B cell (primary cell): ENCODE measurements at regions not wholly inside any gene's neighbourhood (a gene's known extent, or its start where the extent isn't known, plus 50 kb on each side); places are given as distances from the start of the nearest gene placed in this dataset.
"Not testable (repeated sequence)": the region's sequence is repeated elsewhere in the genome, so short reads cannot be mapped to it uniquely, and the experiment has no call there.

Source experiments
- ATAC-seq: fragments of 200-7000 bp; cut with Tn5 transposase; one replicate; pipeline ENCODE4 v1.10.0; 2021; ENCODE audit warnings: low read depth, mild to moderate bottlenecking, moderate number of reproducible peaks, moderate library complexity
- CTCF ChIA-PET: fragments of 350-600 bp; sonication (Branson Sonifier 250); formaldehyde crosslinking; loops from one replicate; lab custom pipeline; 2021; ENCODE audit warnings: antibody characterized with exemption, inconsistent platforms; lab: Charles Lee
- POLR2A ChIA-PET: fragments of 350-600 bp; sonication (Branson Sonifier 250); formaldehyde crosslinking; loops from one replicate; lab custom pipeline; 2021; ENCODE audit warnings: antibody characterized with exemption; lab: Charles Lee
- DNase-seq: peaks from one replicate; pipeline ENCODE4 v3.0.0; 2013
- H2AFZ ChIP-seq: 2 replicates; pipeline ENCODE4 v1.6.1; 2012; ENCODE audit warnings: mild to moderate bottlenecking, low read depth, low read length; ENCODE audit not compliant: insufficient read depth, poor library complexity, severe bottlenecking
- H3K27ac ChIP-seq, 2 donors: 1 replicate in 1 of 2; 2 replicates in 1 of 2; pipeline ENCODE4 v1.5.1; 2012 to 2013; ENCODE audit warnings: low read length in 2 of 2, mild to moderate bottlenecking in 2 of 2, moderate library complexity in 1 of 2
- H3K27me3 ChIP-seq, 4 experiments: fragments of 200-600 bp in 1 of 4; sonication (generic) in 1 of 4; replicated peaks in 1 of 4; 1 replicate in 2 of 4; 2 replicates in 2 of 4; pipeline versions ENCODE4 v1.6.1 to v1.7.0; 2013 to 2016; ENCODE audit warnings: low read length in 3 of 4, mild to moderate bottlenecking in 2 of 4, mixed read lengths in 1 of 4, moderate library complexity in 1 of 4; ENCODE audit not compliant: insufficient read depth in 4 of 4, control insufficient read depth in 3 of 4; ENCODE audit errors: control extremely low read depth in 1 of 4
- H3K36me3 ChIP-seq, 2 experiments: replicated peaks in 1 of 2; 1 replicate in 1 of 2; 2 replicates in 1 of 2; pipeline versions ENCODE4 v1.6.1 to v1.7.1; 2013; ENCODE audit warnings: low read length in 1 of 2; ENCODE audit not compliant: insufficient read depth in 2 of 2, control insufficient read depth in 1 of 2; ENCODE audit errors: control extremely low read depth in 1 of 2, extremely low read depth in 1 of 2
- H3K4me1 ChIP-seq, 2 donors: fragments of 200-600 bp in 1 of 2; sonication (generic) in 1 of 2; 1 replicate in 1 of 2; 2 replicates in 1 of 2; pipeline versions ENCODE4 v1.5.1 to v1.6.1; 2013 to 2017; ENCODE audit warnings: low read length in 2 of 2; ENCODE audit not compliant: control insufficient read depth in 2 of 2, insufficient read depth in 2 of 2
- H3K4me2 ChIP-seq: replicated peaks from 2 replicates; pipeline ENCODE3; 2012; ENCODE audit warnings: mild to moderate bottlenecking, low read depth, low read length; ENCODE audit not compliant: poor library complexity, severe bottlenecking
- H3K4me3 ChIP-seq, 5 experiments: fragments of 200-600 bp in 1 of 5; sonication (generic) in 1 of 5; 1 replicate in 3 of 5; 2 replicates in 2 of 5; pipeline versions ENCODE4 v1.5.1 to v1.7.0; 2011 to 2016; ENCODE audit warnings: low read length in 4 of 5, mild to moderate bottlenecking in 4 of 5, low read depth in 2 of 5, control low read depth in 1 of 5, moderate library complexity in 1 of 5; ENCODE audit not compliant: insufficient read depth in 1 of 5; ENCODE audit errors: control extremely low read depth in 1 of 5, extremely low read depth in 1 of 5
- H3K79me2 ChIP-seq: fragments of 200-600 bp; sonication (generic); one replicate; pipeline ENCODE4 v1.6.0; 2016; ENCODE audit warnings: low read length; ENCODE audit not compliant: control insufficient read depth, insufficient read depth
- H3K9ac ChIP-seq: fragments of 200-600 bp; sonication (generic); 2 replicates; pipeline ENCODE4 v1.6.1; 2017; ENCODE audit warnings: mild to moderate bottlenecking, low read length, moderate library complexity
- H3K9me3 ChIP-seq, 3 donors: one replicate each; pipeline versions ENCODE4 v1.6.1 to v1.7.1; 2013; ENCODE audit warnings: low read length in 2 of 3; ENCODE audit not compliant: control insufficient read depth in 2 of 3, insufficient read depth in 1 of 3; ENCODE audit errors: control extremely low read depth in 1 of 3
- H4K20me1 ChIP-seq: 2 replicates; pipeline ENCODE4 v1.6.0; 2012; ENCODE audit warnings: mild to moderate bottlenecking, low read length; ENCODE audit not compliant: insufficient read depth, control insufficient read depth, poor library complexity, severe bottlenecking
- H3K27ac Mint-ChIP-seq: one replicate; pipeline ENCODE4 v1.8.0; 2021; ENCODE audit warnings: mixed read lengths
- H3K27me3 Mint-ChIP-seq: one replicate; pipeline ENCODE4 v1.8.0; 2021; ENCODE audit warnings: mixed read lengths
- H3K4me1 Mint-ChIP-seq: one replicate; pipeline ENCODE4 v1.8.0; 2021; ENCODE audit warnings: mixed read lengths
- H3K4me3 Mint-ChIP-seq: one replicate; pipeline ENCODE4 v1.8.0; 2021; ENCODE audit warnings: mixed read lengths
- H3K9me3 Mint-ChIP-seq: one replicate; pipeline ENCODE4 v1.8.0; 2022; ENCODE audit warnings: mixed read lengths; ENCODE audit not compliant: insufficient read depth
- EZH2 ChIP-seq: IDR thresholded peaks from 2 replicates; pipeline ENCODE4 v1.6.1; 2012; ENCODE audit warnings: borderline replicate concordance, low read depth, mild to moderate bottlenecking, moderate library complexity, low read length; ENCODE audit not compliant: insufficient read depth, poor library complexity, severe bottlenecking
- WGBS: methylation state at CpG from one replicate; pipeline ENCODE4 v1.1.5; 2013; ENCODE audit warnings: missing lambda C conversion rate; ENCODE audit not compliant: insufficient coverage; 5-methylcytosine and 5-hydroxymethylcytosine counted together
- intact Hi-C: fragments of 100-400 bp; cut with micrococcal nuclease; formaldehyde crosslinking; loops from one replicate; pipeline ENCODE4 v1.10.0; 2022

DNA sequence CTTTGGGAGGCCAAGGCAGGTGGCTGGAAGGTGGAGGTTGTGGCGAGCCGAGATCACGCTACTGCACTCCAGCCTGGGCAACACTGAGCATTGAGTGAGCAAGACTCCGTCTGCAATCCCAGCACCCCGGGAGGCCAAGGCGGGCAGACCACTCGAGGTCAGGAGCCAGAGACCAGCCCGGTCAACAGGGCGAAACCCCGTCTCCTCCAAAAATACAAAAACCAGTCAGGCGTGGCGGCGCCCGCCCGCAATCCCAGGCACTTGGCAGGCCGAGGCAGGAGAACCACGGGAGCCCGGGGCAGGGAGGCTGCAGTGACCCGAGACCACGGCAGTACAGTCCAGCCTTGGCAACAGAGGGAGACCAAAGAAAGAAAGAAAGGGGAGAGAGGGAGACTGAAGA lies 83.5 kb upstream of the TFPI start:
- H3K4me2 ChIP-seq, H3K9me3 Mint-ChIP-seq, intact Hi-C loops, H3K9ac ChIP-seq, H3K4me3 Mint-ChIP-seq, H3K27ac ChIP-seq, H4K20me1 ChIP-seq, H3K4me1 Mint-ChIP-seq, H3K27ac Mint-ChIP-seq, H2AFZ ChIP-seq, H3K4me1 ChIP-seq, DNase-seq, H3K27me3 Mint-ChIP-seq, ATAC-seq, H3K79me2 ChIP-seq, POLR2A ChIA-PET, H3K4me3 ChIP-seq, CTCF ChIA-PET, H3K9me3 ChIP-seq, H3K36me3 ChIP-seq, H3K27me3 ChIP-seq: not testable (repeated sequence)
- WGBS, result 95% methylated on average over 13 of the region's 20 CpGs

- DNase-seq, result no peak
- H3K4me3 ChIP-seq, result no peak overlapping the region
- no peaks in the 10 kb centered on the region for H3K36me3 ChIP-seq
- H3K79me2 ChIP-seq, result no peaks in the 10 kb centered on the region
- H3K27me3 Mint-ChIP-seq, result no peaks in the 10 kb centered on the region
- ChIA-PET CTCF (no interaction called here), POLR2A (no interaction called here)
- H3K4me2 ChIP-seq, result no peak overlapping the region
- ATAC-seq, result no peak
- no peak overlapping the region for H3K27ac ChIP-seq
- no peaks in the 10 kb centered on the region for H3K4me1 Mint-ChIP-seq
- H3K9me3 ChIP-seq, result peaks cover 0 to 4% (median 0%) of the 10 kb centered on the region in 3 donors
- H3K9me3 Mint-ChIP-seq, result no peaks in the 10 kb centered on the region
- no peak overlapping the region for H3K27ac Mint-ChIP-seq
- H3K27me3 ChIP-seq, result no peaks in the 10 kb centered on the region
- no peaks in the 10 kb centered on the region for H3K4me1 ChIP-seq
- no peak overlapping the region for H3K4me3 Mint-ChIP-seq
- no peaks in the 10 kb centered on the region for H4K20me1 ChIP-seq
- H2AFZ ChIP-seq, result no peak overlapping the region
- TF ChIP-seq EZH2, result no peak
- H3K9ac ChIP-seq, result no peak overlapping the region
- intact Hi-C loops, result no loop called here
- WGBS, result no CpG with 5 or more reads among the region's 1 CpG
Observed at GRCh38 chr2:187638840-187639239, 84.6 kb upstream of the TFPI start.
